GM18520 (cell line): ENCODE measurements at regions not wholly inside any gene's neighbourhood (a gene's known extent, or its start where the extent isn't known, plus 50 kb on each side); places are given as distances from the start of the nearest gene placed in this dataset.

ENCODE experiments used
- ATAC-seq: cut with Tn5 transposase; IDR thresholded peaks from one replicate; pipeline ENCODE4 v1.9.1; 2021; ENCODE audit not compliant: unreplicated experiment

- ATAC-seq, result no peak
These were observed 51.2 kb upstream of the MED4 start for GRCh38 chr13:48146122-48146521.
